DOHH2 (cell line): ENCODE measurements at regions not wholly inside any gene's neighbourhood (a gene's known extent, or its start where the extent isn't known, plus 50 kb on each side); places are given as distances from the start of the nearest gene placed in this dataset.

Experiments used
- H3F3A ChIP-seq: fragments of 200-600 bp; sonication (generic), shearing (Covaris generic); 2 replicates; pipeline ENCODE4 v1.6.0; 2016; ENCODE audit warnings: antibody characterized with exemption, mild to moderate bottlenecking; ENCODE audit not compliant: control insufficient read depth, insufficient read depth
- H3K27ac ChIP-seq: fragments of 200-600 bp; sonication (generic); 2 replicates; pipeline ENCODE4 v1.5.1; 2014; ENCODE audit warnings: low read depth, mild to moderate bottlenecking, low read length, moderate library complexity
- H3K27me3 ChIP-seq: fragments of 200-600 bp; sonication (generic); 2 replicates; pipeline ENCODE4 v1.6.1; 2014; ENCODE audit warnings: mild to moderate bottlenecking, low read length, mixed read lengths; ENCODE audit not compliant: control insufficient read depth
- H3K36me3 ChIP-seq: fragments of 200-600 bp; sonication (generic); 2 replicates; pipeline ENCODE4 v1.6.1; 2014; ENCODE audit warnings: mild to moderate bottlenecking, low read length, moderate library complexity, mixed read lengths; ENCODE audit not compliant: control insufficient read depth
- H3K4me1 ChIP-seq: fragments of 200-600 bp; sonication (generic); 2 replicates; pipeline ENCODE4 v1.6.1; 2014; ENCODE audit warnings: mild to moderate bottlenecking, low read length, mixed read lengths; ENCODE audit not compliant: control insufficient read depth
- H3K4me2 ChIP-seq: fragments of 200-600 bp; sonication (generic); 2 replicates; pipeline ENCODE4 v1.6.0; 2014; ENCODE audit warnings: mild to moderate bottlenecking, low read length, moderate library complexity
- H3K4me3 ChIP-seq: fragments of 200-600 bp; sonication (generic); 2 replicates; pipeline ENCODE4 v1.5.1; 2014; ENCODE audit warnings: mild to moderate bottlenecking, low read length, mixed read lengths
- H3K79me2 ChIP-seq: fragments of 200-600 bp; sonication (generic); 2 replicates; pipeline ENCODE4 v1.6.1; 2014; ENCODE audit warnings: mild to moderate bottlenecking, low read length, mixed read lengths; ENCODE audit not compliant: control insufficient read depth
- H3K9me2 ChIP-seq: fragments of 200-600 bp; sonication (generic); replicated peaks from 2 replicates; pipeline ENCODE4 v1.6.1; 2014; ENCODE audit warnings: mild to moderate bottlenecking, low read length, mixed read lengths; ENCODE audit not compliant: control insufficient read depth
- H3K9me3 ChIP-seq: fragments of 200-600 bp; sonication (generic); 2 replicates; pipeline ENCODE4 v1.6.1; 2014; ENCODE audit warnings: antibody characterized with exemption, low read length, mixed read lengths; ENCODE audit not compliant: control insufficient read depth, insufficient read depth
- H4K20me1 ChIP-seq: fragments of 200-600 bp; sonication (generic); 2 replicates; pipeline ENCODE4 v1.6.0; 2014; ENCODE audit warnings: low read depth, mild to moderate bottlenecking, antibody characterized with exemption, low read length, moderate library complexity; ENCODE audit not compliant: control insufficient read depth, insufficient read depth
- CTCF ChIP-seq: fragments of 200-600 bp; sonication (generic); IDR thresholded peaks from one replicate; pipeline ENCODE4 v1.5.1; 2014; ENCODE audit warnings: antibody characterized with exemption, mild to moderate bottlenecking, low read depth, low read length; ENCODE audit not compliant: poor library complexity, severe bottlenecking
- EZH2phosphoT487 ChIP-seq: fragments of 200-600 bp; sonication (generic); IDR thresholded peaks from 2 replicates; pipeline ENCODE4 v1.6.1; 2017; ENCODE audit warnings: borderline replicate concordance, mild to moderate bottlenecking, antibody characterized with exemption, low read length, moderate library complexity, mixed read lengths

- Histone ChIP-seq H3K79me2 (no peaks in the 10 kb centered on the region), H3K27ac (no peak overlapping the region), H3K4me1 (no peaks in the 10 kb centered on the region), H3K9me2 (no peaks in the 10 kb centered on the region), H3K4me2 (no peak overlapping the region), H4K20me1 (no peaks in the 10 kb centered on the region), H3F3A (no peaks in the 10 kb centered on the region), H3K4me3 (no peak overlapping the region), H3K36me3 (no peaks in the 10 kb centered on the region), H3K9me3 (no peaks in the 10 kb centered on the region), H3K27me3 (no peaks in the 10 kb centered on the region)
- no peak for TF ChIP-seq CTCF
- TF ChIP-seq EZH2phosphoT487 = no peak
Observed at GRCh38 chr6:1230689-1231605, 81.0 kb upstream of the FOXQ1 start.

GRCh38 chr6:1230281-1230680 lies 81.6 kb upstream of the FOXQ1 start:
- Histone ChIP-seq H3K4me2 (no peak overlapping the region), H3K27ac (no peak overlapping the region), H3K9me3 (no peaks in the 10 kb centered on the region), H4K20me1 (no peaks in the 10 kb centered on the region), H3K9me2 (no peaks in the 10 kb centered on the region), H3K36me3 (no peaks in the 10 kb centered on the region), H3F3A (no peaks in the 10 kb centered on the region), H3K27me3 (no peaks in the 10 kb centered on the region), H3K4me3 (no peak overlapping the region), H3K4me1 (no peaks in the 10 kb centered on the region), H3K79me2 (no peaks in the 10 kb centered on the region)
- no peak for TF ChIP-seq CTCF

DNA sequence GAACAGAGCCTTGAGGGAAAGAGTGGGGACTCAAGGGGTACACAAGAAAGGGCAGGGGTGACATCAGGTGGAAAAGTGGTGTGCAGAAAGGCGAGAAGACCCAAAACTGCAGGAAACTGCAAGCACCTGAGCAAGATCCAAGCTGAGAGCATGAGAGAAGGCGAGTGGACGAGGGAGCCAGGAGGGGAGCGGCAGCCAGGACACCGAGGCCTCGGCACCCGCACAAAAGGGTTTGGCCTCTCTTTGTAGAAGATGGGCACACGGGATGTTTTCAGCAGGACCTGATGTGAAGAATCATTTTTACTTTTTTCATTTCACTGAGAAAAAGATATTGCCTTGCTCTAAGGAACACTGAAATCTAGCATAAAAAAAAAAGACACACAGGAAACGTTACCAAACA lies 82.1 kb upstream of the FOXQ1 start:
- Histone ChIP-seq H3K4me3 (no peak overlapping the region), H3K79me2 (no peaks in the 10 kb centered on the region), H3K36me3 (no peaks in the 10 kb centered on the region), H3K4me1 (no peaks in the 10 kb centered on the region), H3K27ac (no peak overlapping the region), H4K20me1 (no peaks in the 10 kb centered on the region), H3K9me3 (no peaks in the 10 kb centered on the region), H3K27me3 (no peaks in the 10 kb centered on the region), H3K4me2 (no peak overlapping the region), H3K9me2 (no peaks in the 10 kb centered on the region), H3F3A (no peaks in the 10 kb centered on the region)
- TF ChIP-seq CTCF (no peak), EZH2phosphoT487 (no peak)
